ENCODE measurements at regions not wholly inside any gene's neighbourhood (a gene's known extent, or its start where the extent isn't known, plus 50 kb on each side); places are given as distances from the start of the nearest gene placed in this dataset.

DNA sequence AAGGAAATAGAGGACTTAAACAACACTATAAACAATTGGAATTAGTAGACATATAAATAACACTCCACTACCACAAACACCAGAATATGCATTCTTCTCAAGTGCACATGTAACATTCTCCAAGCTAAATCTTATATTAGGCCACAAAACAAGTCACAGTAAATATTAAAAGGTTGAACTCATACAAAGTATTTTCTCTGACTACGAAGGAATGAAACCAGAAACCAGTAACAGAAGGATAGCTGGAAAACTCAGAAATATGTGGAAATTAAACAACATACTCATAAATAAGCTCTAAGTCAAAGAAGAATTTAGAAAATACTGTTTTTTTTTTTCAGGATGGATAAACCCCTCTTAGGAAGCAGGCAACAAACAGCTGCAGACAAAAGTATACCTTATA is 77.4 kb upstream of the IGFBP3 start:
- WGBS, 10 experiments, result 0 to 100% (median 87%) methylated on average over 1 of the region's 1 CpG; no CpG with 5 or more reads in 2 of the 10 experiments
- Histone ChIP-seq H3K4me3 (no peak overlapping the region), H3K4me1 (replicated peaks in 1 of 2) (no peaks in the 10 kb centered on the region), H3K27ac (no peak overlapping the region)
- in situ Hi-C loops (cut with MboI; ENCODE audit: low pct_unique_long_range_greater_than_20kb in 2 of 9, low sequenced_read_pairs in 9 of 9, unreplicated experiment in 9 of 9), result no loop called here
- ATAC-seq (replicated peaks in 6 of 8), result no peak

DNA sequence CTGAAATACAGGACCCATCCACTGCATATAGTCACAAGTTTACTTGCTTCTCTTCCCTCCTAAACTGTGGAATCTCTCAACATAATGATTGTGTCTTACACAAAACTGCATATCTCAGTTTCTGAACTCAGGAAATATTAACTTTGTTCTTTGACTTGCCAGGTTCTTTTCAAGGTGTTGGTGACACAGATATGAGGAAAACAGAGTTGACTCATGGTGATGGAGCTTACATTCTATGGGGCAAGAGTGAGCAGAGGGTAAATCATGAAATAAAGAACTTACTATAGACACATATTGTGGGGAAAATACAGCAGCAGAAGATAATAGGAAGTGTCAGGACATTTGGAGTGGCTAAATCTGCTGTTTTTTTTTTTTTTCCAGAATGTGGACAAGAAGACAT is 72.5 kb upstream of the IGFBP3 start:
- H3K27ac ChIP-seq, result no peak overlapping the region
- no peaks in the 10 kb centered on the region for H3K4me1 ChIP-seq (replicated peaks in 1 of 2)
- in situ Hi-C loops (cut with MboI; ENCODE audit: low pct_unique_long_range_greater_than_20kb in 2 of 9, low sequenced_read_pairs in 9 of 9, unreplicated experiment in 9 of 9), result no loop called here
- no peak for ATAC-seq (replicated peaks in 6 of 8)
- H3K4me3 ChIP-seq, result no peak overlapping the region

DNA sequence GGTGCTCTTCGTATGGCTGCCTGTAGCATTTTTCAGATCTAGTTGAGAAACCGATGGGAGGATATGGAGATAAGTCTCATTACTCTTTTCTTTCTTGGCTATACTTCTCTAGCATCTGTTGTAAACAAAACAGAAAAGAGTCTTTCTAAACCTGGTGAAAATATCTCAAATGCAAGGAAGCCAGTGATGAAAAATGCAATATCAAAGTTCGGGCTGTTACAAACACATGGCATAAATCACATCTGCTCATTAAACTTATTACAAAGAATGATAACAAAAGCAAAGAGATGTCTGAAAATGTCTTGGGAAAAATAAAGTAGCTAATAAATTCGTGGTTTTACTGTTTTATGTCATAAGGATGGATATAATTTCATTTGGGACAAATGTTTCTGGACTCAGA is 71.8 kb upstream of the IGFBP3 start:
- 10 to 93% (median 66%) methylated on average over 2 to 4 of the region's 4 CpGs for whole genome bisulfite sequencing, 10 experiments
- ATAC-seq (replicated peaks in 6 of 8), result no peak
- no peaks in the 10 kb centered on the region for H3K4me1 ChIP-seq (replicated peaks in 1 of 2)
- H3K27ac ChIP-seq, result no peak overlapping the region
- in situ Hi-C loops (cut with MboI; ENCODE audit: low pct_unique_long_range_greater_than_20kb in 2 of 9, low sequenced_read_pairs in 9 of 9, unreplicated experiment in 9 of 9), result no loop called here
- H3K4me3 ChIP-seq, result no peak overlapping the region

DNA sequence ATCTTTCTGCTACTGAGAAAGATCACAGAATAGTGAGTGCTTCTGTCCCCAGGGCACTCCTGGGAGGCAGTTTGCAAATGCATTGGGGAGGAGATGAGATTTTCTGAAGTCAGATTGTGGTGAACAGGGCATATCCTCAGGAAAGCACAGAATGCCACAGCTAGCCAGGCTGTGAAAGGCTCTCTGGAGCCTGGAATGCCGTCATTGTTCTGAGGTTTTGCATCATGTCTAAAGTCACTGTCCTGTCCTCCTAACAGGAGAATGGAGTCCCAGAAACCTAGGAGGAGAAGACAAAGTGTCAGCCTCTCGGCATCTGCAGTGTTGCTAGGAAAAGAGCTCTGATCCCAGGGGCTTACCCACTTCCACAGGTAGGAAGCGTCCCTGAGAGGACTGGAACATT is 69.2 kb upstream of the IGFBP3 start:
- in situ Hi-C loops (cut with MboI; ENCODE audit: low pct_unique_long_range_greater_than_20kb in 2 of 9, low sequenced_read_pairs in 9 of 9, unreplicated experiment in 9 of 9), result no loop called here
- no peaks in the 10 kb centered on the region for H3K4me1 ChIP-seq (replicated peaks in 1 of 2)
- 33 to 100% (median 83%) methylated on average over 1 to 3 of the region's 3 CpGs; no CpG with 5 or more reads in 3 of the 10 experiments for WGBS, 10 experiments

DNA sequence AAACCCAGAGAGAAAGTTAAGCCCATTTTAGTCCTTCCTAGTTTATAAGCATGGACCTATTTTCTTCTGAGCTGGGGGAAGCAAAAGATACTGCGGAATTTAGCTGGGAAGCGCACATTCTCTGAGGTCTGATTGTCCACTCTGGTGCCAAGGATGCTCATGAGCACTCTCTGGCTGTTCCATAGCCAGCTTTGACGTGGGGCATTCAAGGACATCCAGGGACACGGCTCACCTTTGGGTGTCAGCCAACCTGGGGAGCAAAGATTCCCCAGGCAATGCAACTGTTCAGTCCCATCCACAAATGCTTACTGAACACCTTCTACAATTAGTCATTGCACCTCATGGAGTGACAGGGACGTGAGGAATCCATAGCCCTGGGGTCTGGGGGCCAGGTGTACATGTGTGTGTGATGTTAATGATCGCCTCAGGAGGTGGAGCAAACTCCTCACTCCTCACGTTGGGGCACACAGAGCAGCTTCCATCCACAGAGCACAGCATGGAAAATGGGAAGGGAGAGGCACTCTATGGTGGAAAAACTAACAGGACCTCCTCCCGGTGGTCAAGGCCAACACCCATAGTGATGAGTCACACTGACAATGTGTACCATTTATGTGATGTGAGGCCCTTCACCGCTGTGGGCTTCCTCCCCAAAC is 67.5 kb upstream of the IGFBP3 start:
- no peak overlapping the region for H3K4me3 ChIP-seq
- H3K27ac ChIP-seq, result no peak overlapping the region
- WGBS, 10 experiments, result 46 to 100% (median 71%) methylated on average over 1 to 7 of the region's 9 CpGs; no CpG with 5 or more reads in 1 of the 10 experiments
- H3K4me1 ChIP-seq (replicated peaks in 1 of 2), result no peaks in the 10 kb centered on the region
- in situ Hi-C loops (cut with MboI; ENCODE audit: low pct_unique_long_range_greater_than_20kb in 2 of 9, low sequenced_read_pairs in 9 of 9, unreplicated experiment in 9 of 9), result no loop called here
- peak in 1 of 8 experiments; percentile 74 for ATAC-seq (replicated peaks in 6 of 8)

More for the DNA sequence above, 69.2 kb upstream of the IGFBP3 start:
- no peak overlapping the region for H3K27ac ChIP-seq
- peak in 2 of 8 experiments; percentile 36 to 41 for ATAC-seq (replicated peaks in 6 of 8)
- H3K4me3 ChIP-seq, result no peak overlapping the region

DNA sequence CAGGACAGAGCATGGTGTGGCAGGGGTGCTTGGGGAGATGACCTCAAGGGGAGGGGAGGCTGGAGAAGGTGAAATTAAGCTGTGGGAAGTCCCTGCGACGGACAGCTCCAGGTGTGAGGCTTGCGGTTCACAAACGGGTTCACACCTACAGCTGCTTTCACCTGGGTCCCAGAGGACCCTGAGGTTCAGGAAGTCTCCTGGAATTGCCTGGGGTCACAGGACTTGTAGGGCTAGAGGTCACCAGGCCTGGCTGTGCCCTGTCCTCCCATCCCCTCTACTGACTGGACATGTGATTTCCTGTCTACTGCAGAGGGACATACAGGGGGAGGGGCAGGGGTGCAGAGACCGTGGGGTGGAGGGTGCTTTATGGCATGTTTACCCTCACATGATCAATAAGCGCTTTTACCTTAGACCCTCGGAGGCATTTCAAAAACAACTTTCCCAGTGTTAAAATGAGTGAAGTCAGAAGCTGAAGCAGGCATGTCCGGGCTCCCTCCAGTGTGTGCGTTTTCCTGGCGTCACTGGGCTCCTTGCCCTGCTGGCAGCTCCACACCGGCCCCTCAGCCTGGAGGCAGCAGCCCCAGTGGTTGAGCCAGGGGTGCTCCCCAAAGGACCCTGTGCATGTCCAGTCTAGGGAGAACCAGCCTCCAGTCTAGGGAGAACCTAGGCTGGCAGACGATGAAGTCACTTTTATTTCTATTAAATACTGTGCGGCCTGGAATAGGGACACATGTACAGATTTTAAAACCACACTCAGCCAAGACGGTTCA is 66.6 kb upstream of the IGFBP3 start:
- ATAC-seq (replicated peaks in 6 of 8), result no peak
- in situ Hi-C loops (cut with MboI; ENCODE audit: low pct_unique_long_range_greater_than_20kb in 2 of 9, low sequenced_read_pairs in 9 of 9, unreplicated experiment in 9 of 9), result no loop called here
- 40 to 91% (median 86%) methylated on average over 2 to 6 of the region's 14 CpGs; no CpG with 5 or more reads in 3 of the 10 experiments for WGBS, 10 experiments
- Histone ChIP-seq H3K4me1 (replicated peaks in 1 of 2) (no peaks in the 10 kb centered on the region), H3K27ac (no peak overlapping the region), H3K4me3 (no peak overlapping the region)

DNA sequence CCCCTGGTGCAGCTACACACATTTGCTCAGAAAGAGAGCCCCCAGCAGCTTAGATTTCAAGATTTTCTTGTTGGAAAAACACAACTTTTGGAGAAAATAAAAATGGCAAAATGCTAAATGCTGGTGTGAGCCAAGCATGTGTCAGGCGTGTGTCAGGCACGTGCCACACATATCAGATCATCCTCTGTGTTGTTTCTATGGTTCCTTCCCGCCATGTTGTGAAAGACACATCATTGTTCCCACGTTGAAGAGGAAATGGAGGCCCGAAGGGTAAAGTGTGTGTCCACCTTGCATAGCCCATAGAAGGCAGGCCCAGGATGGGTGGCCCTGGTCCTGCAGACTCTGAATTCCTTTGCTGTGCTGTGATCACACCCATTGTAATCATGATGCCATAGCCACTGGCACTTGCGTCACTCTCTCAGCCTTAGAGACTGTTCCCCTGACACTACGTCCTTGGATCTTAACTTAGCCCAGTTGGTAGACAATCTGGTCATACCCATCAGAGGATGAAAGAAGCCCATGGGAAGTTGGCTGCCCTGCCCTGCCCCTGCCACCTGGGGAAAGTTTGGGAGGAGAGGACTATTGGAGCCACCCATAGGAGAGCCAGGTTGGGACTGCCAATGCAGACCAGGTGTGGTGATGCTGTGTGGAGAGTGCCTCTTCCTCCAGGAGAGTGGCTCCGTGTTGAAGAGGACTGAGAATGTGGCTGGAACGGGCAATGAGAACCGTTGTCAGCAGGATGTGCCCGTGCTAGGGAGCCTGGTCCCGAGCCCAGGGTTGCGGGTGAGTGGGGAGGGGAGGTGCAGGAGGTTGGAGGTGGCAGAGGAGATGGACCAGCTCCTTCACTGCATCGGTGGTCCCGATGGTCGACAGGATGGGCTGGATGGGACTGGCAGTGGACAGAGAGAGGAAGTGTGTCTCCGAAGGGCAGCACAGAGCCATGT is 65.6 kb upstream of the IGFBP3 start:
- Histone ChIP-seq H3K4me1 (replicated peaks in 1 of 2) (no peaks in the 10 kb centered on the region), H3K4me3 (no peak overlapping the region), H3K27ac (no peak overlapping the region)
- no peak for ATAC-seq (replicated peaks in 6 of 8)
- WGBS, 10 experiments, result 75 to 100% (median 85%) methylated on average over 1 to 7 of the region's 17 CpGs; no CpG with 5 or more reads in 2 of the 10 experiments
- in situ Hi-C loops (cut with MboI; ENCODE audit: low pct_unique_long_range_greater_than_20kb in 2 of 9, low sequenced_read_pairs in 9 of 9, unreplicated experiment in 9 of 9), result no loop called here

DNA sequence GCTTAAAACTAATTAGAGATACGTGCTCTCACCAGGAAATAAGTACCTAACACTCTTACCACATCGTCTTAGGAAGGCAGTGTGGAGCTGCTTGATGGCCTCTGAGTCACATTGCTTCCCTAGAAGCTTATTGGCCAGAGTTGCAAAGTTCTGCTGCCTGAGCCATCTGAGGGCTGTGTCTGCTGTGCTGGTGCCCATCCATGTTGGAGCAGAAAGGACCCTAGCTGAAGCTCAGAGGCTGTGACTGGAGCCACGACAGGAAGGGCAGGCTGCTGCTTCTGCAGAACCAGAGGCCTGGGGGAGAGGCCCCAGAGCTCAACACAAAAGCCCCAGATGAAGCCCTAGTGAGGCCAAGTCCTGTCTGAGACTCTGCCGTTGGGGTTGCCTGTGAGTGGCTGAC is 64.8 kb upstream of the IGFBP3 start:
- ATAC-seq (replicated peaks in 6 of 8), result peak in 2 of 8 experiments; percentile 48 to 62
- WGBS, 10 experiments, result 14 to 83% (median 69%) methylated on average over 1 to 3 of the region's 4 CpGs; no CpG with 5 or more reads in 3 of the 10 experiments
- Histone ChIP-seq H3K4me1 (replicated peaks in 1 of 2) (no peaks in the 10 kb centered on the region), H3K4me3 (no peak overlapping the region), H3K27ac (no peak overlapping the region)
- in situ Hi-C loops (cut with MboI; ENCODE audit: low pct_unique_long_range_greater_than_20kb in 2 of 9, low sequenced_read_pairs in 9 of 9, unreplicated experiment in 9 of 9), result no loop called here

DNA sequence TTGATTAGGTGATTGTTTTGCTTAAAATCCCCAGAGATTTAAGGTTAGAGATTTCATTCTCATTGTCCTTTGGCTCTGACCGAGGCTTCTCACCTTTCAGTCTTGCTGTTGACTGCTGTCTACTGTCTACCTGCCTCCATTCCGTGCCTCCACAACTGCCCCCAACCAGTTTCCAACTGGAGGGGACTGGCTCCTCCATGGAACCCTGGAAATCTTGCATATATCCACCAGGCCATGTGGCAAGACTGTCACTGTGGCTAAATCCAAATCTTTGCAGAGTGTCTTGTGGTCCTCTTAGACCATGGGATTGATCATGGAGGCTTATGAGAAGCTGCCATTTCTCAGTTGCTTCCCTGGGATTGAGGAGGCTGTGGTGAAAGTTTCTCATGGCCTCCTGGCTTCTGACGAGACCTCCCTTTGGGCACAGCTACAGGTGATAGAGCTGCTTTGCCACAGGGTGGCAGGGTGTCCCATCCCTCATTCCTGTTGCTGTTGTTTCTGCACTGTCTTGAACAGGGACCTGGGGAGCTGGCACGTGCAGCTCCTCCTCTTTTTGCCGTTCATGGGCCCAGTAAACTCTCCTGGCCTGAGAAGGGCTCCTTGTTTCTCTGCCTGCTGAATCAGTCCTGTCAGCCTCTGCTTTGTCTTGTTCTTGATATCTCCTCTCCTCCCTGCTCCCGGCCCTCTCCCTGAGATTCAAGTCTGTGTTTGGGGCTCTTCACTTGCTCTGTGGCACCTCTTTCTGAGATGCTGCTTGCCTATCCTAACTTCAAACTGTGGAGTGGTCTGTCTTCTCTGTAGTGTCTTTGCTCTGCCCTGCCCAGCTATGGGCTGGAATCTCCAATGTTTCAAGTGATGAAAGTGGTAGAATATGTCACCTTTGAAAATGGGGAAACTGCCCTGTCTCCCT is 63.6 kb upstream of the IGFBP3 start:
- no peak for ATAC-seq (replicated peaks in 6 of 8)
- Histone ChIP-seq H3K27ac (no peak overlapping the region), H3K4me3 (no peak overlapping the region), H3K4me1 (replicated peaks in 1 of 2) (no peaks in the 10 kb centered on the region)
- in situ Hi-C loops (cut with MboI; ENCODE audit: low pct_unique_long_range_greater_than_20kb in 2 of 9, low sequenced_read_pairs in 9 of 9, unreplicated experiment in 9 of 9), result no loop called here
- WGBS, 10 experiments, result 42 to 90% (median 77%) methylated on average over 1 to 5 of the region's 6 CpGs; no CpG with 5 or more reads in 1 of the 10 experiments

DNA sequence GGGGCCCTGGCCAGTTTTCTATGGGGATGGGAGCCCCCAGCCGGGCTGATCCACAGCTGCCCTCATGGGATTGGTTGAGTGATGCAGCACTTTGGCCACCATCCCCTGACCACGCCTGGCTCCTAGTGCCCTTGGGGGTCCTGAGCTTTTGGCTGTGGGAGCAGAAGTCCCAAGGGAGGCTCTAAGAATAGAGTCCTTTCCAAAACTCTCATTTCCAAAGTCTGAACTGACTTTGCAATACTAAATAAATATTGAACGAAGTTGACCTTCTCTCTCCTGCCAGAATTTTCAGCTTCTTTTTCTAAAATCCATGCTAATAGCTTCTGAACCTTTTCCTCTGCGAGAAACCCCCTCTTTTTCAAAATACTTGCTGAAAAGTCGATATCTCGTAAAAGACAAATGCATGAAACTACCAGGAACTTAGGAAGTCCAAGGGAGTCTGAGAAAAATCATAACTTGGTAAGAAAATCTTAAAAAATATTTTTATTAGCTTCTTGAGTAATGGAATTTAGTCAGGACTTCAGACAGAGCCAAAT is 62.7 kb upstream of the IGFBP3 start:
- H3K4me1 ChIP-seq (replicated peaks in 1 of 2), result no peaks in the 10 kb centered on the region
- no peak overlapping the region for H3K27ac ChIP-seq
- in situ Hi-C loops (cut with MboI; ENCODE audit: low pct_unique_long_range_greater_than_20kb in 2 of 9, low sequenced_read_pairs in 9 of 9, unreplicated experiment in 9 of 9), result no loop called here
- H3K4me3 ChIP-seq, result no peak overlapping the region
- WGBS, 10 experiments, result 0 to 88% (median 77%) methylated on average over 1 to 6 of the region's 6 CpGs; no CpG with 5 or more reads in 1 of the 10 experiments
- no peak for ATAC-seq (replicated peaks in 6 of 8)

DNA sequence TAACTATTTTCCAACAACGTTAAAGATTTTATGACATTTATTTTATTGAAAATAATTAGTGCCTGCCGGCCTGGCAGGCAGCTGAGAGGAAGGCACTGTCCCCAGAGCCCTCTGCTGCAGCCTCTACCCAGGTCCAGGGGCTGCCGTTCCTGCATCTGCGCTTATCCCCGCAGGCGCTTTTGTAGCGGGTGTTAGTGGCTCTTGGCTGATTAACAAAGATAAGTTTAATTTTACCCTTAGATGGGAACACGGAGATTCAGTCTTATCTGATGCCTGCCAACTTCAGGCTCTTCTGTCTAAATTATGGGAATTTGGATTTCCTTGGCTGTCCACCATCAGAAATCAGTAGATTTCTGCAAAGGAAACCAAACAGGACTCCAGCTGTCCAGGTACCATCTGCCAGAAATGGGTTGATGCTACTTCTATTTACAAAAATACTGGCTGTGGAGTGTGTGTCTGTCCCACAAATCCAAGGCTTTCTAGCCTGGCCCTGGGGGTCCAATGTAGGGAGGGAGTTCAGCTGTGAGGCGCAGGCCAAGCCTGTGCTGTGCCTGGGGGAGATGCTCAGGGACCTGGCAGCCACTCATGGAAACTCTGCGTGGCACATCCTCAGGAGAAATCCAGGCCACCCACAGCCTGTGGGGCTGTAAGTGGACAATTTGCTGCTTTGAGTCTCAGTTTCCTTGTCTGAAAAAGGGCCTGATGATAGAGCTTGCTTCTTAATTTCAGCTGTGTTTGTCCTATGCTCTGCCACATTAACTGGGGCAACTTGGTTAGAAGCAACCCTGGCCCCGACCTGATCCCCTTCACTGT is 62.0 kb upstream of the IGFBP3 start:
- in situ Hi-C loops (cut with MboI; ENCODE audit: low pct_unique_long_range_greater_than_20kb in 2 of 9, low sequenced_read_pairs in 9 of 9, unreplicated experiment in 9 of 9), result no loop called here
- H3K4me1 ChIP-seq (replicated peaks in 1 of 2), result peaks cover 3 to 4% of the 10 kb centered on the region in 2 donors
- H3K4me3 ChIP-seq, result no peak overlapping the region
- no peak for ATAC-seq (replicated peaks in 6 of 8)
- no peak overlapping the region for H3K27ac ChIP-seq
- WGBS, 10 experiments, result 0 to 95% (median 75%) methylated on average over 1 to 11 of the region's 11 CpGs
